OCI-M2 (cell line): ENCODE measurements at regions not wholly inside any gene's neighbourhood (a gene's known extent, or its start where the extent isn't known, plus 50 kb on each side); places are given as distances from the start of the nearest gene placed in this dataset.

ENCODE experiments used
- DNase-seq: peaks from one replicate; lab custom pipeline; 2025; ENCODE audit not compliant: unreplicated experiment; lab: John Stamatoyannopoulos, UW

DNA sequence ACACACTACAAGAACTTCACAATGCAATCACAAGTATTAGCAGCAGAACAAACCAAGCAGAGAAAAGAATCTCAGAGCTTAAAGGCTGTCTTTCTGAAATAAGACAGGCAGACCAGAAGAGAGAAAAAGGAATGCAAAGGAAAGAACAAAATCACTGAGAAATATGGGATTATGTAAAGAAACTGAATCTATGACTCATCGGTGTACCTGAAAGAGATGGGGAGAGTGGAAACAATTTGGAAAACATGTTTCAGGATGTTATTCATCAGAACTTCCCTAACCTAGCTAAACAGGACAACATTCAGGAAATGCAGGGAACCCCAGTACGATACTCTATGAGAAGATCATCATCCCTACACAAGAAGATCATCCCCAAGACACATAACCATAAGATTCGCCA lies 499.0 kb upstream of the CHAC2 start:
- DNase-seq: no peak

DNA sequence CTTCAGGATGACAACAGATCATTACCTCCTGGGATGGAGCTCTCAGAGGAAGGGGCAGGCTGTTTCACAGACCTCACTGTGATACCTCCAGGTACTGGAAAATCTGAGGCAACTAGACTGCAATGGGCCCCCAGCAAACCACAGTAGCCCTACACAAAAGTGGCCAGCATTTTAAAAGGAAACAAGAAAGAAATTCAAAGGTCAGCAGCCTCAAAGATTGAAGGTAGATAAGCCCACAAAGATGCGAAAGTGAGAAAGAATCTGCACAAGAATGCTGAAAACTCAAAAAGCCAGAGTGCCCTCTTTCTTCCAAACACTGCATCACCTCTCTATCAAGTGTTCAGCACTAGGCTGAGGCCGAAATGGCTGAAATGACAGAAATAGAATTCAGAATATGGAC lies 499.5 kb upstream of the CHAC2 start:
- no peak for DNase-seq

GRCh38 chr2:53265544-53266299 lies 501.9 kb upstream of the CHAC2 start:
- no peak for DNase-seq

GRCh38 chr2:53260568-53260967 lies 507.0 kb upstream of the CHAC2 start:
- no peak for DNase-seq

DNA sequence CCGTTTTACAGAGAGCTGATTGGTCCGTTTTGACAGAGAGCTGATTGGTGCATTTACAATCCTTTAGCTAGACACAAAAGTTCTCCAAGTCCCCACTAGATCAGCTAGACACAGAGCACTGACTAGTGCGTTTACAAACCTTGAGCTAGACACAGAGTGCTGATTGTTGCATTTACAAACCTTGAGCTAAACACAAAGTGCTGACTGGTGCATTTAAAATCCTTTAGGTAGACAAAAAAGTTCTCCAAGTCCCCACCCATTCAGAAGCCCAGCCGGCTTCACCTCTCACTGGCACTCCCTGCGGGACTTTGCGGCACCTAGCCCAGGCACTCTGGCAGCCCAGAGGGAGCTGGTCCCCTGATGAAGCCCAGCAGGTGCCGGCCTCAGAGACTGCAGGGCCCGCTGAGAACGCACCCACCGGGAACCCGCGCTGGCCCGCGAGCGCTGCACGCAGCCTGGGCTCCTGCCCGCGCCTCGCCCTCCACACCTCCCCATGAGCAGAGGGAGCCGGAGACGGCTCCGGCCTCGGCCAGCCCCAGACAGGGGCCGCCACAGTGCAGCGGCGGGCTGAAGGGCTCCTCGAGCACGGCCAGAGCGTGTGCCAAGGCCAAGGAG lies 508.1 kb upstream of the CHAC2 start:
- DNase-seq: no peak

GRCh38 chr2:53257287-53257686 lies 510.3 kb upstream of the CHAC2 start:
- no peak for DNase-seq

DNA sequence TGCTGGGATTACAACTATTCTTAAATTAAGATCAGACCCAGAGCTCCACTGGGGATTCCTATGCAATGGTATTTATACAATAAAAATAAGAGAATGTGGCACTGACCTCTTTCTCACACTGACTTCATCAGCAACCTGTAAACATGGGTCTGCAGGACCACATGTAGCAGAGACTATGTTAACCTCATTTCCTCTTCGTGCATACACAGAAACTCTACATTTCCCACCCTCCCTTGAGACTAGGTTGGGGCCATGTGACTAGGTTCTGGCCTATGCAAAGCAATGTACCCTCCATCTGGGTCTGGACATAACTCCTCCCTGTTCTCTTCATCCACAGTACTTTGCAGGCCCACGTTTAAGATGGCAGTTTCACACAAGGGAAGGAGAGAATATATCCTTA lies 514.4 kb upstream of the CHAC2 start:
- DNase-seq: no peak

- DNase-seq: no peak
These were observed 515.5 kb upstream of the CHAC2 start for GRCh38 chr2:53252115-53252514.

DNA sequence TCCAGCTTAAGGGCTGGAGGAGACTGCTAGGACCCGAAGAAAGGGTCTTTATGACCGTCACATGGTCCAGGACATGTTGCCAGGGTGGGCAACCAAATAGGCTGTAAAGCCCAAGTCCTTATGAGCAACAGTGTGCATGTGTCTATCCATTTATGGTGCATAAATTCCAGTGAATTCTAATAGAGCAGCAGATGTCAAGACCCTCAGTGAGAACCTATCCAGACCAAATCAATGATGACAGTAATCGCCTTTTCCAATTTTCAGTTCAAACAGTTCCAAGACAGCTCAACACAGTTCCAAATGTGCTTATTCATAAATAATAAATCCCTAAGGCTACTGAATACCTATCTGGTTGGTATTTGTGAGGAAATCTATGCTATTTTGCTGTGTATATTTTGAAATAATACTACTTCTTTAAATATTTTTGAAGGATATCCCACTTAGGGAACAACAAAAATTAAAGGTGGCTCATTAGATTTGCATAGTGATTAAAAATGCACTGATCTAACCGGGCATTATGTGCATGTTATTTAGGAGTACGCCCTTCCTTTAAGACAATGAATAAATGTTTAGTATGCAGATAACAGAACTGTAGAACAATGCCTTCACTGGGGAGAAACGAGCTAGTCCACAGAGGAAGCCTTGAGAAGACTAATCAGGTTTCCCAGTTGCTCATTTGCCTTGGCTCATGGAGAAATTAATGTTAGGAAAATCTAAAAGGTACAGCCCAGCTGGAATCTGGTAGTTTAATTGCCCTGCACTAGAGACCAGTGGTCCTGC lies 519.5 kb upstream of the CHAC2 start:
- no peak for DNase-seq

- DNase-seq: no peak
These were observed 524.2 kb upstream of the CHAC2 start for GRCh38 chr2:53243430-53243829.

DNA sequence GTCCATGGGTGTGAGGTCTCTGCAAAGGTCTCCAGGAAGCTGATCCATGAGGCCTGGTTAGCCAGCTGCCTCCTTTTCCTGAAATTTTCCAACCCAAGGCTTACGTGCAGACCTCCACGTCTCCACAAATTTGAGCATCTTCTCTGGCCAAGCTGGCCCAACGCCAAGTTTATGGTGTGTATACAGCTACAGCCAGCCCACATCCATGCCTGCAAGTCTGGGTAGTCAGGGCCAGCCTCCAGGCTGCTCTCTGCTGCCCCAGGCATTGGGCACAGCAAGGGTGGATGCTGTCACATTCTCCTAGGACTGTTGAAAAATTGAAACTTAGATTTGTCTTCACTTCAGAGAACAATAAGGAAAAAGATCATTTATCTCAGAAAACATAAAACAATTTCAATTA lies 525.5 kb upstream of the CHAC2 start:
- no peak for DNase-seq

DNA sequence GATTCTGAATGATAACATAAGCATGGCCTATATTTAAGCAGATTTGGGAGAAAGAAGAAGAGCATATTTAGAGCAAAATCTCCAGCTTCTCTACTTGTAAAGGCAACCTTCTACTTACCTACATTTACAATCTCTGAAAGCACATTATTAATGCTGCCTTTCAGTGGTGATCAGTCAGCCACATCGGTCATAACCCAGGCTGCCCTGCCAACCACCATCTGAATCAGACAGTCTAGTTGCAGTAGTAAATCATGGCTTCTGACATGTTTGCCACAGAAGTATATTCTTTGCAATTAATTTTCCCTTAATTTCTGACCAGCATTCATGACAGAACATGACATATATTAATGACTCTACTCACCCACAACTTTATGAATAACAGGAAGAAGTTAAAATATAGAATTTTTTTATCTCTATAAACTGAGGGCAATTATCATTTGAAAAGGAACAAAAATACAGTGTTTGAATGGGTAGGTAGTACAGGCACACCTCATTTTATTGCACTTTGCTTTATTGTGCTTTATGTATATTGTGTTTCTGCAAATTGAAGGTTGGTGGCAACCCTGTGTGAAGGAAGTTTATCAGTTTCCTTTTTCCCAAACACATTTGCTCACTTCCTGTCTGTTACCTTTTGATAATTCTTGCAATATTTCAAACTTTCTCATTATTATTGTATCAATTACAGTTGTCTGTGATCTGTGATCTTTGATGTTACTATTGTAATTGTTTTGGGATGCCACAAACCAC lies 531.6 kb upstream of the CHAC2 start:
- DNase-seq: no peak

DNA sequence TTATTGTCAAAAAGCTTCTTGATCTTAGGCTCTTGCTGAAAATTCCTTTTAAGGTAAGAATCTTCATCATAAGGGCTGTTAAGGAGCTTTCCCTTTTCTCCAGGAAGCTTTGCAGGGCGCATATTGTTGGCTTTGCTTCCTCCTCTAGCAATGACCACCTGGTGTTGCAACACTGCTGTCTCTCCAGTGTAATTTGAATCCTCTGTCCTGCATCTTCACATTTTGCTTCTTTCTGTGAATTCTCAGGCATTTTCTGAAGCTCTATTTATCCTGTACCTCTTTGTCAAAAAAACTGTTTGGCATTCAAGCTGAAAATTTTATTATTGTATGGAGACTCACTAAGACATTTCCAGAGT lies 533.1 kb upstream of the CHAC2 start:
- DNase-seq: no peak

GRCh38 chr2:53233759-53234547 lies 533.7 kb upstream of the CHAC2 start:
- DNase-seq: no peak

DNA sequence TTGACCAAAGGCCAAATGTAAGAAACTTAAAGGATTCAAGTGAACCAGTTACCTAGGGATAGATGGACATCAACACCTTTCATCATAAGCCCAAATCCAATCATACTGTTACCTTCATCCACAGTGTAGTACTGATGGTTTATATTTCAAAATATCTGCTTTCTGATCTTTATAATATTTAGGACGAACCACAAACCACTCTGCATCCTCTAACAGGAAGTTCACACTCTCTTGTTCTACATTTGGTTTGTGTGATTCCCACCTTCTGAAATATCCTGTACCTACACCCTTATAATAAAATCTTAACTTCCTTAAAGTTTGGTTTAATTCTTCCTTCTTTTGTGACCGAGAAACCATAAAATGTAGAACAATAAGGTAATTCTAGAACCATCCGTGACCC lies 535.7 kb upstream of the CHAC2 start:
- DNase-seq: no peak

- DNase-seq: no peak
These were observed 536.9 kb upstream of the CHAC2 start for GRCh38 chr2:53230691-53231090.

DNA sequence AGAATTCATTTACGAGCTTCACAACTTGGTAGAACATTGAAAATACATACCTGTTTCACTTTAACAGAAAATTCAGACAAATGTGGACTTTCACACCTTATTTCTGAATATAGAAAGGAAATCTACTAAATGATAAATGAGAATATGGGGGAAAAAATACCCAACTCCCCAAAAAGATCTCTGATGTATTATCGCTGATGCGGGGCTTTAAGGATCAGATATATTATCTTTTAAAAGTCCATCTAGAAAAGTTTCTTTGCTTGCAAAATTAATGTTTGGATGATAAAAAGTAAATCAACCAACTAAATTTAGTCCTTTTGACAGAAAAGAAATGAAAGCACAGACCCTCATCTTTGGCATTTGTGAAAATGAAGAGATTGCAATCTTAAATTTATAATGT lies 540.1 kb upstream of the CHAC2 start:
- no peak for DNase-seq

GRCh38 chr2:53220969-53221368 lies 546.6 kb upstream of the CHAC2 start:
- no peak for DNase-seq

DNA sequence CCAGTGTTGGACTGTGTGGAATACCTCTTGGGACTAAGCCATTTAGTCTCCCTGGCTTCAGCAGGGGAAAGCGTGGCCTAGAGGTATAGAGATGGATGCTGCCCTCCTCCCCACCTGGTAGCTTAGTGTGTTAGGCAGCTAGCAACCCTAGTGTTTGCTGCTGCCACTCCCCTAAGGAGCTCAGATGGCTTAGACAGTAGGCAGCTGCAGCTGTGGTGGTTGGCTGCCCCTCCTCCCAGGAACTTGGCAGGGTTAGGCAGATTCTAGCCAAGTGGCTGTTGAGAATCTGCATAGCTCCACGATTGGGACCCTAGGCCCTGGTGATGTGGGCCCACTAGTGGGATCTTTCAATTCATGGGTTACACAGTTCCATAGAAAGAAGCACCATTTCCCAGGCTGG lies 550.4 kb upstream of the CHAC2 start:
- DNase-seq: no peak

DNA sequence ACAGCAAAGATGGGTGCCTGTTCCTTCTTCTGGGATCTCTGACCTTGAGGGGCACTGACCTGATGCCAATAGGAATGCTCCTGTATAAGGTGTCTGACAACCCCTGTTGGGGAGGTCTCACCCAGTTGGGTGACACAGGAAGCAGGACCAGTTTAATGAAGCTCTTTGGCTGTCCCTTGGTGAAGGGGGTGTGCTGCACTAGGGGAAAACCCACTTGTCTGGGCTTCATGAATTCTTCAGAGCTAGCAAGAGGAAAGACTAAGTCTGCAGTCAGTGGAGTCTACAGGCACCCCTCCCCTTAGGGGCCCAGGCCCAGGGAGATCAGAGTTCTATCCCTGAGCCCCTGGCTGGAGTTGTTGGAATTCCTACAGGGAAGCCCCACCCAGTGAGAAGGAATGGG lies 550.8 kb upstream of the CHAC2 start:
- DNase-seq: no peak

- no peak for DNase-seq
These were observed 555.0 kb upstream of the CHAC2 start for GRCh38 chr2:53212576-53212975.
